ENCODE measurements at regions not wholly inside any gene's neighbourhood (a gene's known extent, or its start where the extent isn't known, plus 50 kb on each side); places are given as distances from the start of the nearest gene placed in this dataset.
"Not testable (repeated sequence)": the region's sequence is repeated elsewhere in the genome, so short reads cannot be mapped to it uniquely, and the experiment has no call there.

DNA sequence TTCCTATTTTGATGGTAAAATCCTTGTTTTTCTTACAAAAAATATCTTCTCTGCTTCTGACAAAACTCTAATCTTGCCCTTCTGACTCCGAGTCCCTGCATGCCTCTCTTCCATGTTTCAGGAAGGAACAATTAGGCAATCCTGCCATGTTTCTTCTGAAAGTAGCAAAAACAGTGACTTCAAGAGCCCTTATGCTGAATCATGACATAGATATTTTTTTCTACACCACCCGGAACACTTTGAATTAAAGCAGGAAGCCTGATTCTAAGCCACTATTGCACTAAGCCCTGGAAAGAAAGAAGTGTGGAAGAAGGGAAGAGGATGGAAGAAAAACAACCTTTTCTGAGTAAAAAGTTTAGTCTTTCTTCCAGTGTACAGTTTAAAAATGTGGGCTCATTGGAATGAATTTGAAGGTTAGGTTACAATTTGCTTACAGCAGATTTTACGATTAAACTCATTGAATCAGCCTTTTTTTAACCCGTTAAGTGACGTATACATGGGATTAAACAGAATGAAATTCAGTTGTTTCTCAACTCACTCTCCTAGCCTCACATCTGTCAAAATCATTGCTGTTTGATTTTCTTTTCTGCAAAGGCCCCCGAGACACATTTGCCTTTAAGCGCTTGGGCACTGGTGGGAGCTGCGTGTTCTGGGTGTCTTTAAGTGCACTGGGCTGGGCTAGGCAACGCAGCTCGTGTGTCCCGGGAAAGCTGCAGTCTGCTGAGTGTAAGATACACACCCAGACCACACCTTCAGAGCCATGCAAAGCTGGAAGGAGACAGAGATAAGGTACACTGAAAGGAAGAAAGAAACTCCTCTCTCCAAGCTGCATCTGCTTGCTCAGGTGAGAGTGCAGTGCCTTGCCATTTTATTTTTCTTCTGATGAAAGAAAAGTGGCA, 159.4 kb upstream of the CITED2 start:
- no peak for DNase-seq (ENCODE audit: low read depth)

DNA sequence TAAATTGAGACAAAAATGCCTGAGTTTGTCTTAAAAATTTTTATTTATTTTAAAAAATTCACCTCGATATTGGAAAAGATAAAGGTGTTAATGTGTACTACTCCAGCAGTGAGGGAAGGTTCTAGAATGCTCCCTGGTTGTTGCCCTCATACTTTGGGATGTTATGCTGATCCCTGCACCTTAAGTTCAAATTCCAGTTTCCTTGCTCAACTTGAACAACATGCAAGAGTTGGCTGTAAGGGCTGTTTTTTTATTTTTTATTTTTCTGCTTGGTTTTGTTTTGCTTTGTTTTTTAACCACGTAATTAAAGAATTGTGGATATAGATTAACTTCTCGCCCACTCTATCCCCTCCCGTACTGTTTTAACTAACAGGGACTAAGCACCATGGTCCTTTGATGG, 158.7 kb upstream of the CITED2 start:
- DNase-seq (ENCODE audit: low read depth) = no peak

DNA sequence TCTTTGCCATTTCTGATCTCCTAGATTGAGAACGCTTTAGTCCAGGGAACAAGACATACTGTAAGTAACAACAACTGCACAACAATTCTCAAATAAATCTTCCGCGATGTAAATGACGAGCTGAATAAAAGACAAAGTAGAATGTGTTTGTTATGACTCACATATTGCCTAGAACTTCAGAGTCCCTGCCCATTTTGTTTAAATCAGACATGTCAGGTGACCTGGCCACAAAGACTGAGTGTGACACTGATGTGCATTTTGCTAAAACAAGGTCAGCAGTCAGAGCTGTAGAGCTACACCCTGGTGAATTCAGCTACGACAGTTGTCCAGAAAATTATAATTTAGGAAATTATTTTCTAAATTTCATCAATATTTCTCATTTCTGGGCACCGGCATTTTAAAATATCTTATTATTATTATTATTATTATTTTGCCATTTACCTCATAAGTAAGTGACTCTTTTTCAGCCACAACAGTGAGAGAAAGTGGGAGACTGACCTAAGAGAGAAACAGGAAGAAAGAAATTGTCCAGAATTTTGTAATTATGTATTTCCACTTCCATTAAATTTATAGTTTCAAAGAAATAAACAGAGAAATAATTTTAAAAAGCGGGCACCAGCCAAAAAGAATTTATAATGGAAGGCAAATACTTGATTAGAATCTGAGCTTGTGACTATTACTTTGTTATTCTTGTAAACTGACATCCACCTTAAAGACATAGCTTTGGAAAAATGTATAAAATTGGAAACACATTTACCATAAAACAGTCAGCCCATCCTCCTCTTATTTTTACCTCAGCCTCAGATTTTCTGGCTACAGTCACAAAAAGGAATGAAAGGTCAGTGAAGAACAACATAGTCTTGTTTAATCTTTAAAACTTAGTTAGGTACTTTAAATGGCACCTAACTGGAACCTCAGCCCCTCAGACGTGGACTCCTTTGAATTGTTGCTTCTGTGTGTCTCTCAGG, 157.0 kb upstream of the CITED2 start:
- DNase-seq (ENCODE audit: low read depth) = peak; percentile 9

DNA sequence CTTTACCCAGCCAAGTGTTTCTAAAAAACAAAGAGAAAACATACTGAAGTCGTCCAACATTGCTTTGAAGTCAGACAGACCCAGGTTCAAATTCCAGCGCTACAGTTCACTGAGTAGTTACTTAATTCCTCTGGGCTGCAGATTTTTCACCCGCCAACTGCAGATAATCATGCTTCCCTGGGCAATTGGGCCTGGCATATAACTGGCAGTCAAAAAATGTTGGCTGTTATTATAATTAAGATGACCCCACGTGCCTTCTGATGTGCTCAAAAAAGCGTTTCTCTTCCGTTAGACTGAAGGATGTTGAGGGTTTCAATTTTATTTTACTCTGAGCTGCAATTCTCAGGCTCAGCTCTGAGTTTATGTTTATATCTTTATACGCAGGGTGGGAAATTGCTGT, 156.1 kb upstream of the CITED2 start:
- DNase-seq (ENCODE audit: low read depth) = no peak

DNA sequence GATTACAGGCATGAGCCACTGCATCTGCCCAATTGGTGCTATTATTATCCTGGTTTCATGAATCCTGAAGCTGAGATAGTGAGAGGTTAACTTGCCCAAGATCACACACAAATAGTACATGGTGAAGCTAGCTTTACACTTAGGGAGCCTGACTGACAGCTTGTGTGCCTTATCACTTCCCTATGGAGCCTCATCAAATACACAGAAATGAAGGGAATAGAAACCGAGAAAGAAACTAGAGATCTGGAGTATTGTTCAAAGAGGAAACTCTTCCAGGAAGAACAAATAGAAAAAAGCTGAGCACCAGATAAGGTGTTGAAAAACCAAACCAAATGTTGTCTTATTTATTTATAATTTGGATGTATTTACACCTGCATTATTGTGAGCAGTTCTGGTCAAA, 155.0 kb upstream of the CITED2 start:
- no peak for DNase-seq (ENCODE audit: low read depth)

DNA sequence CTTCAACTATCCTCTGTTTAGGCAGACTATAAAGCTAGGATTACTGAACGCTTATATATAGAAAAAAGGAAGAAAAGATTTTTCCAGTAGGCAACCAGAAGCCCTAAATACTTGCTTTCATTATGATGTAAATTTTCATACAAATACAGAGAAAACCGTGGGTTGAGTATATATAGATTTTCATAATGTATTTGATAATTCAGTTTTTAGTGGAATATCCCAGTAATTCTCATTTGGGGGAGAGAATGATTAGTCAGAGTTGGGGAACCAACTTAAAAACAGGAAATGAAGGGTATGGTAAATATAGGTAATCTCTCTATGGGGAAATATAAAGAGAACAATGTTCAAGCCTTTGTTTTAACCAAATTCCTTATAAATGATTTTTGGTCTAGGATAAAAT, 154.0 kb upstream of the CITED2 start:
- DNase-seq (ENCODE audit: low read depth) = no peak

DNA sequence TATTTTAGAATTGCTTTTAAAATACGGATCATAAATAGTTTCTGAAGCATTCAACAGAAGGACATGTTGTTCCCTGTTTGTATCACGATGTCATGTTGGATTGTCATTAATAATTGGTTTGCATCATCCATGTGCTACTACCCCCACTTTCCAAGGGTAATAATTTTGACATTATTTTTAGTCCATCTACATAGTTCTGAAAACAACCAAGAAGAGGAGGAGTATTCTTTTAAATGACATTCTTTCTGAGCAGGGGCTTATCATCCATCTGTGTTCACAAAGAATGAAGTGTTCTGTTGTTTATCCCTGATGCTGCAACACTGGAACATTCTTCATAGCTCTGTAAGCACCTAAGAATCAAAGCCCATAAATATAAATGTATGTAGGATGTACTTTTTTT, 151.0 kb upstream of the CITED2 start:
- DNase-seq (ENCODE audit: low read depth) = no peak

DNA sequence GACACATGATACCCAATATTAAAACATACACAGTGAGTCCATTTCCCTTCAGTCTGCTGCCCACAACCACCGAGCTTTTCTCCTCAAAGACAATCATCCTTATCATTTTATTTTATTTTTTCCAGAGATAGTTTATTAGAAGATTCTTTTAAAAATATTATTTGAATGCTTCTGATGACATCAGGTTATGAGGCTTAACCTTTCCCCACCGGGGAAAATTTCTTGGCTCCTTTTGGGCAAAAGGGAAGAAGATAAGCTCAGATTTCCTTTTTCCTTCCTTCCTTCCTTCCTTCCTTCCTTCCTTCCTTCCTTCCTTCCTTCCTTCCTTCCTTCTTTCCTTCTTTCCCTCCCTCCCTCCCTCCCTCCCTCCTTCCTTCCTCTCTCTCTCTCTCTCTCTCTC, 149.5 kb upstream of the CITED2 start:
- DNase-seq (ENCODE audit: low read depth) = no peak

DNA sequence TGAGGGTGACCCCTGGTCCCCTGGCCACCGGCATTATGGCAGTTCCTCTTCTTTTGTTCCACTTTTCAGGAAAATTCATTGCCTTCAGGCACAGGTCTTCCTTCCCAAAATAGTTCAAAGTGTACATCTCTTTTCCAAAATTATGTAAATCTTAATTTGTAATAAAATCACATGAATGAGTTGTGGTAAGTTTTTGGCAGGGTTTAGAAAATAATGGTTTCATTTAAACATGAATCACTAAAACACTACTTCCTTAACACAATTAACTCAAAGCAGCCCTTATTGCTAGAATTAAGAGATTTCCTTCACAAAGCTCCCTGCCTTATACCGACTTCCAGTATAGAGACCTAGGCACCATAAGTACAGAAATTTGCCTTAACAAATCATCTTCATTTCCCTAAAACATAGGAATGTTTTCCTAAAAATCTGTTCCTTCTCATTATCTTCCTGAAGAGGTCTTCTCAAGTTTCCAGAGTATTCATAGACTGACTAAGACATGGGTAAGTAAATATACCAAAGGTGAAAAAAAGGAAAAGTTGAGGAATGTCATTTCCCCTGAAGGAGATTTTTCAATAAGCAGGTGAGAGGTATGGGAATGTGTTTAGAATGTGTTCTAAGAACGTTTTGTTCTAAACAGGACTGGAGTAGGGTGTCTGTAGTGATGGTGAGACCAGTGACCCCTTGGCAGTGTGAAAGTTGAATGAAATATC, 148.2 kb upstream of the CITED2 start:
- no peak for DNase-seq (ENCODE audit: low read depth)

DNA sequence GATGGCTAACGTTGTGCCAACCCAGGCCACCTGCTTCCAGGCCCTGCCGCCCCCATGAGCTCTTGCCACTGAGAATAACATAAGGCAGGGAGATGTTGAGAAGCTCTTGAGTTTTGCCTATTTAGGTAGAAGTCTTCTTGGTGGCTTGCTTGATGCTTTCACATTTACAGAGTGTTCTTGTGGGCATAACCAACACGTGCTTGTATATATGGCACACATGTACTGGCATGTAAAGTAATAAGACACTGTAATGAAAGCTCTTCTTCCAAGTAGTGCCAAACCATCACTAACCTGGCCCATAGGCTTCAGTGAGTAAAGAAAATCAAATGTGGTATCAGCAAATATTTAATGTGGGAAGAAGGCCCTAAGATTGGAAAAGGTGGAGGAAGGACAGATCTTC, 146.9 kb upstream of the CITED2 start:
- DNase-seq (ENCODE audit: low read depth) = no peak

DNA sequence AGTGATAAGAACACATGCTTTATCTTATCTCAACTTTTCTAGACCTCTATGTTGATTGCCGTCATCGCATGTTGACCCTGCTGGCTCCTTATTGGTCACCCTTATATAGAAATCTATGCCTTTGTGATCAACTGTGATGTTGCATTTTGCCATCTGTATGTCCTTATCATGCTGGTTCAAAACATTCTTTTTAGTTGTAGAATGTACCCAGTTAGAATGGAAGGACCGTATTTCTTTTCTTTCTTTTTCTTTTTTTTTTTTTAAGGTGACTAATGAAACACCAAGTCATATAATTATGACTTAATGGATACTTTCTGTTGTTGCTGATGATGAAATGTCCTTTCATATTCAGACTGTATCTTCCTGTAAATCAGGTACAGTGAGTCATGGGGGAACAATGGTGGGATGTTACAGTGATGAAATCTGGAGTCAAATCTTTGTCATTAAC, 145.9 kb upstream of the CITED2 start:
- DNase-seq (ENCODE audit: low read depth) = no peak

DNA sequence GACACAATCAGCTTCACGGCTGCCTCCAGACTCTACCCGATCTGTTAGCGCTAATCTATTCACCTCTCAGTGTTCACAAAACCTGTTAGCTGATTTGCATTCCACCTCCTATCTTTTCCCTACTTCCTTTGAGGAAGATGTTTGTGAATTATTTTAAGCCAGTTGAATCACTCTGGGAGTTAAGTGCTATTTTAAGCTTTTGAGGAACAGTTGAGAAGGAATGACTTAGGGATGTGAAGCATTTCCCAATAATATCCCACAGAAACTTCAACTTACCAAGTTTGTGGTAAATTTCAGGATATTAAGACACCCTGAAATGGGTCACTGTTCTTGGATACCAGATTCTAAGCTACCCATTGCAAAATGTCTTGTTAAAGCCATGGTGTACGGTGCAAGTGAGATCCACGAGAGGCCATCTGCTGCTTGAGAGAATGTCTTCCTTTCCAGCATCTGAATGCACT, 145.2 kb upstream of the CITED2 start:
- DNase-seq (ENCODE audit: low read depth) = no peak

DNA sequence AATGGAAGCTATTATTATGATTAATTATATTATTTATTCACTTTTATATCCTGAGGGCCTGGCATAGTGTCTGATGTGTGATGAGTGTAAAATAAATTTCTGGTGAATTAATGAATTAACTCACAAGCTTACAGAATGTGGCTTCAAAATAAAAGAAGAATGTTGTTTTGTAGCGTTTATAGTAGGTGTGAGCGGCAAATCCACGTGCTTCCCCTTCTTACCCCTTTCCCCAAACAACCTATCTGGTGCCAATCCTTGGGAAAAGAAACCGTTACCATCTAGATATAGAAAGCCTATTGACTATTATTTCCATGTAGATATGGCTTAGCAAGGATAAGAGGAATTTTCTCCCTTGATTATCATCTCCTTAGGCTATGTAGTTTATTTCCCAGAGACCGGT, 144.6 kb upstream of the CITED2 start:
- DNase-seq (ENCODE audit: low read depth) = no peak

DNA sequence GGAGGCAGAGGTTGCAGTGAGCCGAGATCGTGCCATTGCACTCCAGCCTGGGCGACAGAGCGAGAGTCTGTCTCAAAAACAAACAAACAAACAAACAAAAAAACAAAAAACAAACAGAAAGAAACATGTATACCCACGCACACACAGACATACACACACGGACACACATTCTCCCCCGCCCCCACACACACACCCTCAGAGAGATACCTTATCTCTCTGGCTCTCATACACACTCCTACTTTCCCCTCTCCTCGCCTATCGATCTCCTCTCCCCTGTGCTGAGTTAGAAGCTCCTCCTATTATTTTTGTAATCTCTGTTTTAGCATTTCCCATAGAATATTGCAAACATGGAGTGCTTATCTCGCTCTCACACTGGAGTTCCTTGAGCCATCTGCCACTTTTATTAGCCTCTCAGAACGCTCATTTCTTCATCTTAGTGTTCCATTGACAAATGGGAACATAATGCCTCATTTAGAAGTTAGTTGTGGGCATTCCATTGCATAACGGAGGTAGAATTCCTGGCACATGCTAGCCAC, 144.2 kb upstream of the CITED2 start:
- no peak for DNase-seq (ENCODE audit: low read depth)

DNA sequence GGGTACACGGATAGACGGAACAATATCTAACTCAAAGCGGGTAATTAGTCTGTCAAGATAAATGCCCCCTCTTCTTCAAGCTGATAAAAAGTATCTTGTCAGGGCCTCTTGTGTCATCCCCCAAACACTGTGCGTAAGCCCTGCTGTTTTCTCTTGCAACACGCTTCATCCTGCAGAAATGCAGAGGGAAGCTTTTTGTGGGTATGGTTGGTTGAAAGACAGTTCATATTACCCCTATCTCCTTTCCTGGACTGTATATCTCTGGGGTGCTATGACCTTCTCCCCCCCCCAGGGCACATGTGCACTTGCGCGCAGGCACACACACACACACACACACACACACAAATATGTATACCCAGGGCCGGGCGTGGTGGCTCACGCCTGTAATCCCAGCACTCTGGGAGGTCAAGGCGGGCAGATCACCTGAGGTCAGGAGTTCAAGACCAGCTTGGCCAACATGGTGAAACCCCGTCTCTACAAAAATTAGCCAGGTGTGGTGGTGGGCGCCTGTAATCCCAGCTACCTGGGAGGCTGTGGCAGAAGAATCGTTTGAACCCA, 143.6 kb upstream of the CITED2 start:
- DNase-seq (ENCODE audit: low read depth) = not testable (repeated sequence)

DNA sequence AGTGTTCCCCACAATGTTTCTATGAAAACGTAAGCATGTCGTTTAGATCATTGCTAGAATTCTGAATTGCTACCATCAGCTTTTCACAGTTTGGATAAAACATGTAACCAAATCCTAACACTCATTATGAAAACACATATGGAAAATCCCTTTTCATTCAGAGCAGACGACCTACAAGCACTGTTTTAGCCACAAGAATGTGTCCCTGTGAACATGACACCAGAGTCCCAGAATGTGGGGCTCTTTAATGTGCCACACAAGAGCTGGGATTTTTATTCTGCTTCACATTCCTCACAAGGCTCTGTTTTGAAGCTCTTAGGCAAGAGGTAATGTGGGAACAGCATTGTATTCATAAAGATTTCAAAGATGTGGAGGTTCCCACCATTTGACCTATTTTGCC, 141.1 kb upstream of the CITED2 start:
- no peak for DNase-seq (ENCODE audit: low read depth)

DNA sequence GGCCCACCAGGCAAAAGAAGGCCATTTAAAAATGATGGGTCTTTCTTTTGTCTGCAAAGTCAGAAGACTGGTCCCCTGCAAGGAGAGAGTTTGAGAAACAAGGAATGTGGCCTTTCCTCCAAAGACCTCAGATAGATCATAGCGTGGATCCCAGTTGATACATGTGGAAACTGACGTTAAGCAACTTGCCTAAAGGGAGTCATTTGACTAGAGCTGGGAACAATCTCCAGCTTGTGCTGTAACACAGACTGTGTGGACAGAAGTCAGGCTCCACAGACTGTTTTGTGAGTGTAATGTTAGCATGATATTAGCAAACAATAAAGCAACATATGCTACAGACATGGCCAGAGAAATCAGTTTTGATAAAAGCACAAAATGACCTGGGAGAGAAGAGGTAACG, 140.4 kb upstream of the CITED2 start:
- no peak for DNase-seq (ENCODE audit: low read depth)

DNA sequence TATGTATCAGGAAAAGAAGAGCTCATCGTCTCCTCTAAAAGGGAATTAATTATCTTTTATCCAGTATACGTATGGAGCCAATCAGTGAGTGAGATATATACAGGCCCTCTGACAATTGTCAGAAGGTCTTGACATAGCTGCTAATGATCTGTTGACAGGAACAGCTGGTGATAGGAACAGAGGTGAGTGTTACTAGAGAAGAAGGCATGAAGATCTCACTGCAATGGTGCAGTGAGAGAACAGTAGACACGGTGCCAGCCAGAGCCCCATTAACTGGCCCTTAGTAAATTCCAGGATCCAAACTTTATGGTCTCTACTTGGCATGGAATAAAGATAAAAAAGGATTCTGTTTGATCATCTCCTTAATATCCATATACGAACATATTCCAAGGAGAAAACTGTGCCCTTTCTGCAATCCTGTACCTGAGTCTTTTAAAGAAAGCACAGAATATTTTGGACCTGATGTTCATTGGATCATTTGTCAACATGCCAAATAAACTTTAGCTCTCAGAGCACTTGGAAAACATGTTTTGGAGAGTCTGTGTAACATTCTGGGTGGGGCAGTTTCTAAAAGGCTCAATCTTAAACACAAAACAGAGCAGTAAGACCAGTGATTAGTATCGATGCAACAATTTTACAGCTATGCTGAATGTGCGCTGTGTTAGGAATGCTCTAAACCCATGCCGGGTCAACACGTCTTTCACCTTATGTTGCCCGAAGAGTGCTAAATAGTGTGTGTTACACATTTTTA, 135.8 kb upstream of the CITED2 start:
- no peak for DNase-seq (ENCODE audit: low read depth)

DNA sequence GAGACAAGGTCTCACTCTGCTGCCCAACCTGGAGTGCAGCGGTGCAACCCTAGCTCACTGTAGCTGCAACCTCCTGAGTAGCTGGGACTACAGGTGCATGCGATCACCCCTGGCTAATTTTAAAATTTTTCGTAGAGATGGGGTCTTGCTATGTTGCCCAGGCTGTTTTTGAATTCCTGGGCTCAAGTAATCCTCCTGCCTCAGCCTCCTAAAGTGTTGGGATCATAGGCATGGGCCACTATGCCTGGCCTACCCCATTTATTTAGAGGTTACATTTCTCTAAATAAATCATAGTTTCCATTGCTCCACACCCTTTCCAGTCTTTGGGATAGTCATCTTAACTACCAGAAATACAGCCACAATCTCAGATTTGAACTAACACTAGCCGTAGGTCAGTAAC, 134.7 kb upstream of the CITED2 start:
- no peak for DNase-seq (ENCODE audit: low read depth)

DNA sequence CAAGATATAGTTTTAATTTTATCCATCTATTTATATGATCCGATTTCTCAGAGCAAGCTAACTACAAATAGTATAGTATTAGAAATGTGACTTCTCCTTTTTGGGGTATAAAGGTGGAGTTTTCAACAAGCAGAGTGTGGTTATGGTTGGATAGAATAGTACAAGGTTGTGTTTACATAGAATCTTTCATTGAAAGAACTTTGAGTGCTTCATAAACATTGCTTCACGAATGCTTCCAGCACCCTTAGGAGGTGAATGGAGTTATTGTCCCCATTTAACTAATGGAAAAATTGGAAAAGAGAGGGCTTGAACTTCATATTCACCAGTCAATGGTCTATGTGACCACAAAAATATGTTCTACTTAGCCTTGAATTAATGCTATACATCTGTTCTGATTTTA, 134.1 kb upstream of the CITED2 start:
- DNase-seq (ENCODE audit: low read depth) = no peak

DNA sequence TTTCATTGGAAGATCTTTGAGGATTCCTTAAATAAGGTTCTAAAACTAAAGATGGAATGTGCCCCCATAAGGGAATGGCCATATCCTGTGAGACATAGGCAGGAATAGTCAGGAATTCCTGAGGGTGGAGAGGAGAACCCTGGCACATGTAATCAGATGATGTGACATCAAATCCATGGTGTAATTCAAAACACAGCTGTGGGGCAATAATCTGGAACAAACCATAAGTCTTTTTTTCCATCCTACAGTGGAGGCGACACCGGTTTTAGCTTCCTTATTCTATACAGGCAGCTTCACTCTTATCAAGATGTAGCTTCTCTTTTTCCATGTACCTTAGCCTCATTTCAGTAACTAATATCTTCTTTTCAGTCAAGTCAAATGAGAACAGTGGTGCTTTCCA, 133.6 kb upstream of the CITED2 start:
- DNase-seq (ENCODE audit: low read depth) = no peak
